ENCODE measurements at regions not wholly inside any gene's neighbourhood (a gene's known extent, or its start where the extent isn't known, plus 50 kb on each side); places are given as distances from the start of the nearest gene placed in this dataset.

DNA sequence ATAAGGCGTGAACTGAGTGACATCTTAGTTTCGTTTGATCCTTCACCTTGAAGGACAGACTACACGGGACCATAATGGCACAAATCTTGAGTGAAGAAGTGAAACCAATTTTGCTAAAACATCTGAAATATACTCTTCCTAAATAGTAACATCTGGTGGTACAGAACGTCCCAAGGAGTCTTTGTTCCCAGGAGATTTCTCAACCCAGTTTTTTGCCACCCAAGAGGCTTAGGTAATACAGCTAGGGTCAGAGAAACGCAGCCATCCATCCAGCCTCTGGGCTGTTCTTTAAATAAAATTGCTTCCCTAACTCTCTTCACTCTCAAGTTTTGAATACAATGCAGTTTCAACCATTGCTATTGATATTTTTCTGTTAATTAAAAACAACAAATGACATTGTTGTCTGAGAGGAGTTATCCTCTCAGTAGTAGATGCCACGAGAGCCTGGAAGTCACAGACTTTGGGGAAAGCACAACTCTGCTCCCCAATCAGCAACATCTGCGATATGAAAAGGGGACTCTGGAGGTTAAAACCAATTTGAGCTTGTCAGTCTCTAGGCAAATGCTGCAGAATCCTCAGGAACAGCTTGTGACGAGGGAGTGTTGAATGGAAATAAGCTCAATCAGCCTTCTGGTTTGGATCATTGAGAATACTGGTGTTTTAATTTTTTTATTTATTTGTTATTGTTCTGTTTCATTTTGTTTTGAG, 394.3 kb upstream of the ADGRL2 start:
- TF ChIP-seq, protein P1, sequence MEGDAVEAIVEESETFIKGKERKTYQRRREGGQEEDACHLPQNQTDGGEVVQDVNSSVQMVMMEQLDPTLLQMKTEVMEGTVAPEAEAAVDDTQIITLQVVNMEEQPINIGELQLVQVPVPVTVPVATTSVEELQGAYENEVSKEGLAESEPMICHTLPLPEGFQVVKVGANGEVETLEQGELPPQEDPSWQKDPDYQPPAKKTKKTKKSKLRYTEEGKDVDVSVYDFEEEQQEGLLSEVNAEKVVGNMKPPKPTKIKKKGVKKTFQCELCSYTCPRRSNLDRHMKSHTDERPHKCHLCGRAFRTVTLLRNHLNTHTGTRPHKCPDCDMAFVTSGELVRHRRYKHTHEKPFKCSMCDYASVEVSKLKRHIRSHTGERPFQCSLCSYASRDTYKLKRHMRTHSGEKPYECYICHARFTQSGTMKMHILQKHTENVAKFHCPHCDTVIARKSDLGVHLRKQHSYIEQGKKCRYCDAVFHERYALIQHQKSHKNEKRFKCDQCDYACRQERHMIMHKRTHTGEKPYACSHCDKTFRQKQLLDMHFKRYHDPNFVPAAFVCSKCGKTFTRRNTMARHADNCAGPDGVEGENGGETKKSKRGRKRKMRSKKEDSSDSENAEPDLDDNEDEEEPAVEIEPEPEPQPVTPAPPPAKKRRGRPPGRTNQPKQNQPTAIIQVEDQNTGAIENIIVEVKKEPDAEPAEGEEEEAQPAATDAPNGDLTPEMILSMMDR (conservative IDR thresholded peaks at IDR 0.05; ENCODE audit: low read depth, low read length): no peak
- H3K4me3 ChIP-seq (ENCODE audit: low read depth, low read length): no peak overlapping the region
- DNase-seq (ENCODE audit: low read depth): no peak

DNA sequence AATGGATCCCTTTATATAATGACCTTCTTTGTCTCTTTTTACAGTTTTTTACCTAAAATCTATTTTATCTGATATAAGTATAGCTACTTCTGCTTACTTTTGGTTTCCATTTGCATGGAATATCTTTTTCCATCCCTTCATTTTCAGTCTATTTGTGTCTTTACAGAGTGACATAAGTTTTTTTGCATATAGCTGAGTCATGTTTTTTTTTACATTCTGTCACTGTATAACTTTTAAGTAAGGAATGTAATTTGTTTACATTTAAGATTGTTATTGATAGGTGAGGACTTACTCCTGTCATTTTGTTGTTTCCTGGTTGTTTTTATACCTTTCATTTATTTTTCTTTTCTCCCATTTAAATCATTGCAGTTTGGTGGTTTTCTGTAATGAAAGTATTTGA, 402.7 kb upstream of the ADGRL2 start:
- DNase-seq (ENCODE audit: low read depth): no peak
- no peak overlapping the region for H3K4me3 ChIP-seq (ENCODE audit: low read depth, low read length)

DNA sequence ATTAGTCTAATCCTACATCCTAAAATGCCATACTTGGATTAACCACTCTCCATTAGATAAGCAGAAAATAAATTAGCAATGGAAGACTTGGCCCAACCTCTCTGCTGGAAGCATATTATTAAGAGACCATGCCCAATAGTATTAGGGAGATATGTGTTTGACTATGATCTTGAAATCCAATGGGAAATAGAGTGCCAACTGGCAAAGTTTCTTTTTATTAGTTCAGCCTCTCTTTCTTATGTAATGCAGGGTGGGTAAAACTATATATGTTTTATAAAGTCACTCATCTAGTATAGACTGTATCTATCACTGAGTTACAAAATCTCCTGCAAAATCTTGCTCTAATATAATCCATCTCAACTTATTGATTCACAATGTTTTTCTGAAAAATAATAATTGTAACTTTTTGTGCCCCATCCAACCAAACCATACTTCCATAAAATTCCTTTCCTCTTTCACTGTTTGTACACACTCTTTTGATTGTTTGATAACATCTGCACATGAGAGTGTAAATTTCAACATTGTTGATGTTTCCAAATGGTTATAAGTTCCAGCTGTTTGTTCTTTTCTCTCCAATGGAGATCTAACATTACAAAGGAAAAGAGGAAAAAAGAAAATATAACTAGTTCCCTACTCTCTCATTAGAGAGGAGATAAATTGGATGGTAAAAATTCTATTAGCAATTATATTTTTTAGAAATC, 408.1 kb upstream of the ADGRL2 start:
- TF ChIP-seq, protein P1 (conservative IDR thresholded peaks at IDR 0.05; ENCODE audit: low read depth, low read length): no peak
- no peak for DNase-seq (ENCODE audit: low read depth)
- no peak overlapping the region for H3K4me3 ChIP-seq (ENCODE audit: low read depth, low read length)

More for the DNA sequence above, 402.7 kb upstream of the ADGRL2 start:
- TF ChIP-seq, protein P1 (conservative IDR thresholded peaks at IDR 0.05; ENCODE audit: low read depth, low read length): no peak

DNA sequence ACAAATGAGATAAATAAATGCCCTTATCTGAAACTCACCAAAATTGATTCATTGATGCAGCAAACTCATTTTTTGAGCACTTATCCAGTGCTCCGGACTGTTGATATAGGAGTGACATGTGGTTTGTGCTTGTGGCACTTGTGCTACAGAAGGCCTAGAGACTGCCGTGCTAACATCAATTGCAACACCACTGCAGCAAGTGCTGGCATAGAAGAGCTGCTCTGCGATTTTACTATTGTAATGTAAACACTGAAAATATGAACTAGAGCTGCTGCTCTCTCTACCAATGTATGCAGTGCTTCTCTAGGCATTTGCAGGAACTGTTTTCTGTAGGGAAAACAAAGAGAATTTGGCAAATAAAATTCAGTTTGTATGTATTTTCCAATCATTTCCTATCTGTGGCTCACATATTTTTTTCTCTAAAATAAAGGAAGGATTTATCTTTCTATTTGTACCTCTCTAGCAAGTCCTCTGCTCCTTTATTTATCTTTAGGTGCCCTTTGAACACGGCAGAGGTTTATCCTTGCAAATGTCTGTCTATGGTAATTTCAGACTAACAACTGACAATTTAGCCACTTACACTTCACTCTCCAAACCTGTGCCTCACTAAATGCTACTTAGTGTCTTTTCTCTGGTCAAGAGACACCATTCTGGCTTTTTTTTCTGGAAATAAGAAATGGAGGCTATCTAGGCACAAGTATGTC, 409.5 kb upstream of the ADGRL2 start:
- H3K4me3 ChIP-seq (ENCODE audit: low read depth, low read length): no peak overlapping the region
- TF ChIP-seq, protein P1 (conservative IDR thresholded peaks at IDR 0.05; ENCODE audit: low read depth, low read length): no peak
- DNase-seq (ENCODE audit: low read depth): no peak

DNA sequence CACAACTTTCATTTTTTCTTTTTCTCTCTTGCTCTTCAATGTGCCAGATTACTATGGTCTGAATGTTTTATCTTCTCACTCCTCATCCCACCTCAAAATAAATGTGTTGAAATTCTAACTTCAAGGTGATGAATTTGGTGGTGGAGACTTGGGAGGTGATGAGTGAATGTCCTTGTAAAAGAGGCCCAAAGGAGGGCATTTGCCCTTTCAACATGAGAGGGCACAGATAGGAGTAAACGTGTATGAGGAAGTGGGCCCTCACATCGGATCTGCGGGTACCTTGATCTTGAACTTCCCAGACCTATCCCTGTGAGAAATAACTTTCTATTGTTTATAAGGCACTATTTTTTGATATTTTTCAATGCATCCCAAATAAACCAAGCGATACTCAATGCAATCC, 412.3 kb upstream of the ADGRL2 start:
- TF ChIP-seq, protein P1 (conservative IDR thresholded peaks at IDR 0.05; ENCODE audit: low read depth, low read length): no peak
- no peak overlapping the region for H3K4me3 ChIP-seq (ENCODE audit: low read depth, low read length)
- DNase-seq (ENCODE audit: low read depth): no peak

DNA sequence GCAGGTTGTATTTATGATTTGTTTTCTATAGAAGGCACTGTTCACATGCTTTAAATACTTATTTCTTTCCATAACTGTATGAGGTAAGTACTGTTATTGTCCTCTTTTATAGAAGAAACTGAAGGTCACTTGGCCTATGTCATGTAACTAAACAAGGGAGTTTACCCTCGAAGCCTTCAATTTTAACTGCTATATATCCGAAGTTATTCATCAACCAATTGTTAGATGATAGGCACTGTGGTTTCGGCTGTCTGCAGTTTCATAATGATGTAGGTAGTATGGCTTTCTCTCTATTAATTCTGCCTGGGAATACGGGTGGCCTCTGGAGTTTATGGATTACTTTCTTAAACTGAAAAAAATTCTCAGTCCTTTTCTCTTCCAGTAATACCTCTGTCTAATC, 413.3 kb upstream of the ADGRL2 start:
- no peak overlapping the region for H3K4me3 ChIP-seq (ENCODE audit: low read depth, low read length)
- TF ChIP-seq, protein P1 (conservative IDR thresholded peaks at IDR 0.05; ENCODE audit: low read depth, low read length): no peak
- DNase-seq (ENCODE audit: low read depth): no peak

Measured in epithelial cell of proximal tubule (primary cell).